HepG2 (cell line): ENCODE measurements at regions not wholly inside any gene's neighbourhood (a gene's known extent, or its start where the extent isn't known, plus 50 kb on each side); places are given as distances from the start of the nearest gene placed in this dataset.

Experiments used
- ATAC-seq: fragments of 200-7000 bp; cut with Tn5 transposase; 3 replicates; pipeline ENCODE4 v1.9.1; 2020; ENCODE audit warnings: mild to moderate bottlenecking, moderate library complexity
- BruUV-seq: library from RNA; stranded (reverse); fragments of 400-500 nt; replicated peaks from 2 replicates; lab custom pipeline; 2021; lab: Mats Ljungman, UMichigan
- CTCF ChIA-PET: fragments of 300-600 bp; formaldehyde crosslinking; extraction: SDS; loops from one replicate; lab custom pipeline; 2021; ENCODE audit warnings: low total read pairs, inconsistent platforms, low intra/inter-chr PET ratio; lab: Yijun Ruan, JAX
- POLR2A ChIA-PET: fragments of 350-600 bp; sonication (Branson Sonifier 250); formaldehyde crosslinking; loops from one replicate; lab custom pipeline; 2020; ENCODE audit warnings: antibody characterized with exemption, inconsistent platforms; lab: Yijun Ruan, JAX
- DNase-seq: peaks from one replicate; pipeline ENCODE4 v3.0.0-alpha.2; 2015; ENCODE audit warnings: low spot score
- FAIRE-seq: peaks from 3 replicates; lab custom pipeline; 2011; peaks lifted over from hg19 to GRCh38; lab: Jason Lieb, UNC
- H2AFZ ChIP-seq: one replicate; pipeline ENCODE4 v1.6.1; 2011; ENCODE audit warnings: low read length, inconsistent platforms
- H3K27ac ChIP-seq: fragments of 300-600 bp; 3 replicates; pipeline ENCODE4 v1.8.0; 2011; ENCODE audit warnings: mixed run types, mild to moderate bottlenecking, mixed read lengths, low read length, inconsistent platforms; ENCODE audit not compliant: insufficient read depth; ENCODE audit errors: extremely low read length
- H3K27me3 ChIP-seq, 2 experiments: fragments of 200-600 bp in 1 of 2; 2 replicates in 1 of 2; 3 replicates in 1 of 2; pipeline versions ENCODE4 v1.6.0 to v1.8.0; 2011; ENCODE audit warnings: low read length in 2 of 2, mild to moderate bottlenecking in 2 of 2, moderate library complexity in 2 of 2, inconsistent platforms in 1 of 2; ENCODE audit not compliant: insufficient read depth in 2 of 2, control insufficient read depth in 1 of 2
- H3K36me3 ChIP-seq, 2 experiments: fragments of 200-600 bp in 1 of 2; replicated peaks in 1 of 2; 2 replicates in 1 of 2; 3 replicates in 1 of 2; pipeline versions ENCODE4 v1.5.1 to v1.8.0; 2011; ENCODE audit warnings: low read length in 2 of 2, inconsistent platforms in 1 of 2; ENCODE audit not compliant: insufficient read depth in 2 of 2, control insufficient read depth in 1 of 2
- H3K4me1 ChIP-seq: 2 replicates; pipeline ENCODE4 v1.5.1; 2012; ENCODE audit warnings: low read length, inconsistent platforms; ENCODE audit not compliant: insufficient read depth
- H3K4me2 ChIP-seq: 2 replicates; pipeline ENCODE4 v1.6.0; 2011; ENCODE audit warnings: low read depth, low read length, inconsistent platforms
- H3K4me3 ChIP-seq, 3 experiments: fragments of 200-600 bp in 1 of 3; sonication (generic), shearing (Covaris generic) in 1 of 3; replicated peaks in 1 of 3; 2 replicates each; pipeline ENCODE4 v1.5.1; 2011 to 2016; ENCODE audit warnings: low read length in 3 of 3, inconsistent platforms in 2 of 3, low read depth in 2 of 3, mild to moderate bottlenecking in 2 of 3, control low read depth in 1 of 3, mixed read lengths in 1 of 3; ENCODE audit not compliant: insufficient read depth in 1 of 3
- H3K79me2 ChIP-seq: one replicate; pipeline ENCODE4 v1.6.1; 2011; ENCODE audit warnings: low read length, inconsistent platforms; ENCODE audit not compliant: insufficient read depth
- H3K9ac ChIP-seq: 2 replicates; pipeline ENCODE4 v1.6.0; 2011; ENCODE audit warnings: mild to moderate bottlenecking, low read depth, low read length, inconsistent platforms; ENCODE audit not compliant: insufficient read depth
- H3K9me3 ChIP-seq: 2 replicates; pipeline ENCODE4 v1.5.1; 2012; ENCODE audit warnings: mild to moderate bottlenecking, low read length
- H4K20me1 ChIP-seq: 2 replicates; pipeline ENCODE4 v1.6.0; 2011; ENCODE audit warnings: inconsistent platforms, mild to moderate bottlenecking, low read length, moderate library complexity; ENCODE audit not compliant: insufficient read depth
- ETS1 ChIP-seq: sonication (generic); formaldehyde crosslinking; IDR thresholded peaks from 2 replicates; pipeline ENCODE4 v1.4.0; 2020; ENCODE audit warnings: missing genetic modification reagents
- GMEB1 ChIP-seq: sonication (generic); formaldehyde crosslinking; IDR thresholded peaks from 2 replicates; pipeline ENCODE4 v1.5.1; 2020; ENCODE audit warnings: missing genetic modification reagents, mild to moderate bottlenecking, borderline replicate concordance
- KLF9 ChIP-seq: IDR thresholded peaks from 2 replicates; pipeline ENCODE4 v1.6.1; 2016; ENCODE audit warnings: low read depth
- KMT2B ChIP-seq: IDR thresholded peaks from 2 replicates; pipeline ENCODE4 v1.6.1; 2016; ENCODE audit warnings: missing genetic modification reagents, missing compliant biosample characterization
- RFXANK ChIP-seq: IDR thresholded peaks from 2 replicates; pipeline ENCODE4 v1.6.1; 2016
- TCF12 ChIP-seq, 2 experiments: fragments of 450-650 bp in 1 of 2; sonication (generic) in 1 of 2; formaldehyde crosslinking in 1 of 2; IDR thresholded peaks; 2 replicates each; pipeline versions ENCODE4 v1.6.1 to v1.8.0; 2017 to 2022; ENCODE audit warnings: antibody characterized with exemption in 1 of 2, mild to moderate bottlenecking in 1 of 2, missing genetic modification reagents in 1 of 2, moderate library complexity in 1 of 2
- ZFP36L1 ChIP-seq: sonication (generic); formaldehyde crosslinking; IDR thresholded peaks from 2 replicates; pipeline ENCODE4 v1.8.0; 2022; ENCODE audit warnings: mild to moderate bottlenecking, missing genetic modification reagents, moderate library complexity
- ZNF10 ChIP-seq: sonication (generic); formaldehyde crosslinking; IDR thresholded peaks from 2 replicates; pipeline ENCODE4 v1.4.0; 2020; ENCODE audit warnings: mild to moderate bottlenecking, low read depth, missing genetic modification reagents, borderline replicate concordance
- ZNF260 ChIP-seq: sonication (generic); formaldehyde crosslinking; IDR thresholded peaks from 2 replicates; pipeline ENCODE4 v1.4.0; 2020; ENCODE audit warnings: missing genetic modification reagents, low read depth, mild to moderate bottlenecking, borderline replicate concordance
- ZNF317 ChIP-seq: sonication (generic); formaldehyde crosslinking; IDR thresholded peaks from 2 replicates; pipeline ENCODE4 v1.5.0; 2020; ENCODE audit warnings: mild to moderate bottlenecking, missing genetic modification reagents
- ZNF503 ChIP-seq: sonication (generic); formaldehyde crosslinking; IDR thresholded peaks from 2 replicates; pipeline ENCODE4 v1.4.0; 2020; ENCODE audit warnings: missing genetic modification reagents
- ZNF563 ChIP-seq: sonication (generic); formaldehyde crosslinking; IDR thresholded peaks from 2 replicates; pipeline ENCODE4 v1.8.0; 2022; ENCODE audit warnings: mild to moderate bottlenecking, moderate library complexity, missing genetic modification reagents
- ZNF747 ChIP-seq: sonication (generic); formaldehyde crosslinking; IDR thresholded peaks from 2 replicates; pipeline ENCODE4 v1.8.1; 2023; ENCODE audit warnings: missing genetic modification reagents, mild to moderate bottlenecking, borderline replicate concordance
- WGBS: methylation state at CpG from one replicate; pipeline ENCODE4 v1.1.6; 2017; ENCODE audit warnings: low lambda C conversion rate; 5-methylcytosine and 5-hydroxymethylcytosine counted together
- in situ Hi-C: cut with HindIII; loops from 2 replicates; pipeline ENCODE4 v1.10.0; 2017; ENCODE audit warnings: low pct_unique_long_range_greater_than_20kb; ENCODE audit not compliant: extremely low pct_ligation_motif_present
- intact Hi-C: fragments of 100-400 bp; cut with micrococcal nuclease; formaldehyde crosslinking; loops from one replicate; pipeline ENCODE4 v1.10.0; 2022; ENCODE audit not compliant: unreplicated experiment
- TF ChIP-seq, protein P1 (sequence below): sonication (generic); formaldehyde crosslinking; IDR thresholded peaks from 2 replicates; pipeline ENCODE4 v1.8.1; 2023; ENCODE audit warnings: mild to moderate bottlenecking, inconsistent platforms, moderate library complexity, missing genetic modification reagents, borderline replicate concordance
- TF ChIP-seq, protein P2 (sequence below): sonication (generic); formaldehyde crosslinking; IDR thresholded peaks from 2 replicates; pipeline ENCODE4 v1.4.0; 2020; ENCODE audit warnings: missing genetic modification reagents

GRCh38 chr11:131074573-131074972 is 158.3 kb upstream of the SNX19 start:
- Histone ChIP-seq H3K4me2 (no peak overlapping the region), H3K4me3 (no peak overlapping the region), H3K4me1 (no peaks in the 10 kb centered on the region), H3K27me3 (peaks cover 0 to 6% of the 10 kb centered on the region in 2 experiments; a peak in 1 of 5 replicates), H3K36me3 (no peaks in the 10 kb centered on the region), H4K20me1 (no peaks in the 10 kb centered on the region), H3K79me2 (no peaks in the 10 kb centered on the region), H2AFZ (no peak overlapping the region), H3K9me3 (no peaks in the 10 kb centered on the region), H3K9ac (no peak overlapping the region), H3K27ac (no peak overlapping the region)
- CTCF ChIA-PET = no interaction called here
- BruUV-seq = no TSS peak
- POLR2A ChIA-PET = no interaction called here
- no peak for FAIRE-seq
- ATAC-seq = no peak
- intact Hi-C loops = no loop called here
- DNase-seq = no peak
- 1% methylated on average over 3 of the region's 3 CpGs for WGBS
- in situ Hi-C loops = no loop called here
- TF ChIP-seq TCF12 (IDR thresholded peaks at IDR 0.05) (no peak), TCF12 (CRISPR knock-in tag; IDR thresholded peaks at IDR 0.05) (no peak), KMT2B (no peak), ZNF503 (CRISPR knock-in tag) (no peak), ZNF747 (CRISPR knock-in tag) (no peak), ZNF317 (CRISPR knock-in tag) (no peak), KLF9 (CRISPR knock-in tag) (no peak), GMEB1 (CRISPR knock-in tag) (no peak), ZNF260 (CRISPR knock-in tag) (no peak), ZFP36L1 (CRISPR knock-in tag) (no peak), ETS1 (CRISPR knock-in tag) (no peak), ZNF563 (CRISPR knock-in tag) (no peak), RFXANK (CRISPR knock-in tag) (no peak), ZNF10 (CRISPR knock-in tag) (no peak)
- TF ChIP-seq, protein P1, sequence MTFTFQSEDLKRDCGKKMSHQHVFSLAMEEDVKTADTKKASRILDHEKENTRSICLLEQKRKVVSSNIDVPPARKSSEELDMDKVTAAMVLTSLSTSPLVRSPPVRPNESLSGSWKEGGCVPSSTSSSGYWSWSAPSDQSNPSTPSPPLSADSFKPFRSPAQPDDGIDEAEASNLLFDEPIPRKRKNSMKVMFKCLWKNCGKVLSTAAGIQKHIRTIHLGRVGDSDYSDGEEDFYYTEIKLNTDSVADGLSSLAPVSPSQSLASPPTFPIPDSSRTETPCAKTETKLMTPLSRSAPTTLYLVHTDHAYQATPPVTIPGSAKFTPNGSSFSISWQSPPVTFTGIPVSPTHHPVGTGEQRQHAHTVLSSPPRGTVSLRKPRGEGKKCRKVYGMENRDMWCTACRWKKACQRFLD (CRISPR knock-in tag) = no peak
- TF ChIP-seq, protein P2, sequence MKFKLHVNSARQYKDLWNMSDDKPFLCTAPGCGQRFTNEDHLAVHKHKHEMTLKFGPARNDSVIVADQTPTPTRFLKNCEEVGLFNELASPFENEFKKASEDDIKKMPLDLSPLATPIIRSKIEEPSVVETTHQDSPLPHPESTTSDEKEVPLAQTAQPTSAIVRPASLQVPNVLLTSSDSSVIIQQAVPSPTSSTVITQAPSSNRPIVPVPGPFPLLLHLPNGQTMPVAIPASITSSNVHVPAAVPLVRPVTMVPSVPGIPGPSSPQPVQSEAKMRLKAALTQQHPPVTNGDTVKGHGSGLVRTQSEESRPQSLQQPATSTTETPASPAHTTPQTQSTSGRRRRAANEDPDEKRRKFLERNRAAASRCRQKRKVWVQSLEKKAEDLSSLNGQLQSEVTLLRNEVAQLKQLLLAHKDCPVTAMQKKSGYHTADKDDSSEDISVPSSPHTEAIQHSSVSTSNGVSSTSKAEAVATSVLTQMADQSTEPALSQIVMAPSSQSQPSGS = no peak
